ENCODE measurements at regions not wholly inside any gene's neighbourhood (a gene's known extent, or its start where the extent isn't known, plus 50 kb on each side); places are given as distances from the start of the nearest gene placed in this dataset.

DNA sequence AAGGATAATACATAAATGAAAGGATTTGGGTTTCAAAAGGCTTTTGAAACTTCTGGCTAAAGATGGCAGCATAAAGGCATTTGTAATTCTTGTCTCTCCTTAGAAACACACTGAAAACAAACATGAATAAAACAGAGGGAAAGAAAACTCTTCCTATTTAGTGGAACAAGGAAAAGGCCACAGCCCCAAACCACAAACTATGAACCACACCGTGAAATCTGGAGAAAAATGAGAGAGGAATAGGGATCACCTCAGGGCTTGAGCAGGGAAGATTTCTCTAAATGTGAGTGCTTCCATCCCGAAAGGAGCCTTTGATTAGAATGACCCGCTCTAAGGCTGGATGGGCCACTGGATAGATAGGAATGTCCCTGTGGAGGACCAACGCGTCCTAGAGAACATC, 119.6 kb downstream of the SEC61B start:
- Mint-ChIP-seq H3K27me3 (ENCODE audit: low read depth) (no peaks in the 10 kb centered on the region), H3K27ac (no peak overlapping the region), H3K4me1 (ENCODE audit: low read depth) (no peaks in the 10 kb centered on the region), H3K4me3 (no peak overlapping the region), H3K9me3 (peaks cover 0 to 2% of the 10 kb centered on the region in 2 donors), H3K36me3 (ENCODE audit: insufficient read depth in 2 of 2) (no peaks in the 10 kb centered on the region)
- ATAC-seq (replicated peaks in 1 of 2) (no peak), DNase-seq (no peak)

DNA sequence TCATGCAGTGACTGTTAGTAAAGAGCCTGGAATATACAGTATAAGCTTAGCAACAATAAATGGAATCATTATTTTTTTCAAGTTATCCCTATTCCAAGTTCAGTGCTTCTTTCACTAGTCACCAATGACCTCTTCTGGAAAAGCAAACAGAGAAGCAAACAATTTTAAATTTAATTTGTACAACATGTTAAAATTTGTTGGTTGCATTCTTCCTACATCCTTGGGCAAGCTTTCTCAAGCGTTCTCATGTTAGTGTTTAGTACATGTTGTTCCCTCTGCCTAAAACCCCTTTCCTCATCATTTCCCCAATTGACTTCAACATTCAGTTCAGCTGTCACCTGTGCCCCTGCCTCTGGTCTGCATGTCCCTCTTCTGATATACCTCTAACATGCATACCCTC, 123.4 kb downstream of the SEC61B start:
- Mint-ChIP-seq H3K36me3 (ENCODE audit: insufficient read depth in 2 of 2) (no peaks in the 10 kb centered on the region), H3K27me3 (ENCODE audit: low read depth) (no peaks in the 10 kb centered on the region), H3K27ac (no peak overlapping the region), H3K4me1 (ENCODE audit: low read depth) (no peaks in the 10 kb centered on the region), H3K9me3 (no peaks in the 10 kb centered on the region), H3K4me3 (no peak overlapping the region)
- DNase-seq (no peak), ATAC-seq (replicated peaks in 1 of 2) (no peak)

DNA sequence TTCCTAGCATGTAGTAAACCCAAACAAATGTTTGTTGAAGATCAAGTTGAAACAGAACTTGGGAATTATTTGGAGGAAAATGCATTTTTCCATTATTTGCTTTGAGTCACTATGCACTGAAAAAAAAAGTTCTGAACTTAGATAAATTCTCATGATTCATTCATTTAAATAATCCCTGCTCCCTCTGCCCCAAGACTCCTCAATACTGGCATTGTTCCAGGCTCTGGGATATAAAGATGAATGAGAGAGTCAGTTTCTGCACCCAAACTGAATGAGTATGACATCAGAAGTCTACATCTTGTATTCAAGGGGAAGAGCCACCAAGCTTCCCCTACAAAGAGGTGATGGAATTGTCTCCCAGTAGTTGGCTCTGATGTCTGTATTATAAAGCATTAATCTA, 123.9 kb downstream of the SEC61B start:
- DNase-seq (no peak), ATAC-seq (replicated peaks in 1 of 2) (no peak)
- no peak overlapping the region for H3K27ac Mint-ChIP-seq
- no peaks in the 10 kb centered on the region for H3K36me3 Mint-ChIP-seq (ENCODE audit: insufficient read depth in 2 of 2)
- H3K27me3 Mint-ChIP-seq (ENCODE audit: low read depth), result no peaks in the 10 kb centered on the region
- H3K4me3 Mint-ChIP-seq, result no peak overlapping the region
- H3K4me1 Mint-ChIP-seq (ENCODE audit: low read depth), result no peaks in the 10 kb centered on the region
- no peaks in the 10 kb centered on the region for H3K9me3 Mint-ChIP-seq

DNA sequence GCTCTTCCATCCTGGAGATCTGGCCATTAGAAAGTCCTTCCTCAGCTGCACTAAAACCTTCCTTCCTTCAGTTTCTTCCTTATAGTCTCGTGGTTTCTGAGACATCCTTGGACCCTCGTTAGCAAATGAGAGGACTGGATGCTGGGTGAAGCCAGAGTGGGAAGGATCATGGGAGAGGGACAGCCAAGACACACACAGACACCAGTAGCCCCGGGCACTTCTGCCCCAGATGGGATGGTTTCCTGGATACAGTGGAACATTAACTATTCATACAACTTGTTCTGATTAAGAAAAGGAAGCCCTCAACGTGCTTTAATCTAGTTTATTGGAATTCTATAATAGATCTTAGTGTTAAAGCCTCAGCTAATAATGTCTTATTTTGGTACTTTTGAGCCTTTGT, 125.5 kb downstream of the SEC61B start:
- Mint-ChIP-seq H3K9me3 (no peaks in the 10 kb centered on the region), H3K27me3 (ENCODE audit: low read depth) (no peaks in the 10 kb centered on the region), H3K36me3 (ENCODE audit: insufficient read depth in 2 of 2) (no peaks in the 10 kb centered on the region), H3K4me3 (no peak overlapping the region), H3K27ac (no peak overlapping the region), H3K4me1 (ENCODE audit: low read depth) (no peaks in the 10 kb centered on the region)
- DNase-seq (no peak), ATAC-seq (replicated peaks in 1 of 2) (no peak)

DNA sequence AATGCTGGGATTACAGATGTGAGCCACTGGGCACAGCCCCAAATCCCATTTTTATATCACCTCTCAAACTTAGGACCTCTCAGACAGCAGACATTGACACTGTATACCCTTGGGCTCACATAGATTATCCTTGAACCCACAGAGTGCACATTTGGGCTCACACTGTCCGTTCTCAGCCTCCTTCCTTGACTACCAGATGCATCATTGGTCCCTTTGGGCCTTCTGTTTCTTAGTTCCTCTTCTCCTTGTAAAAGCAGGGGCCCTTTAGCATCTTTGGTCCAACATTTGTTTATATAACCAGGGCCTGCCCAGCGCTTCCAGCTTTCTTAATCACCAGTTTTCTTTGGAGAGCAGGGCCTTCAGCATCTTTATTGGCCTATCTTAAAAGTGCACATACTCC, 126.2 kb downstream of the SEC61B start:
- ATAC-seq (replicated peaks in 1 of 2) (no peak), DNase-seq (no peak)
- H3K9me3 Mint-ChIP-seq, result no peaks in the 10 kb centered on the region
- H3K27me3 Mint-ChIP-seq (ENCODE audit: low read depth), result no peaks in the 10 kb centered on the region
- no peaks in the 10 kb centered on the region for H3K4me1 Mint-ChIP-seq (ENCODE audit: low read depth)
- H3K36me3 Mint-ChIP-seq (ENCODE audit: insufficient read depth in 2 of 2), result no peaks in the 10 kb centered on the region
- H3K27ac Mint-ChIP-seq, result no peak overlapping the region
- H3K4me3 Mint-ChIP-seq, result no peak overlapping the region

DNA sequence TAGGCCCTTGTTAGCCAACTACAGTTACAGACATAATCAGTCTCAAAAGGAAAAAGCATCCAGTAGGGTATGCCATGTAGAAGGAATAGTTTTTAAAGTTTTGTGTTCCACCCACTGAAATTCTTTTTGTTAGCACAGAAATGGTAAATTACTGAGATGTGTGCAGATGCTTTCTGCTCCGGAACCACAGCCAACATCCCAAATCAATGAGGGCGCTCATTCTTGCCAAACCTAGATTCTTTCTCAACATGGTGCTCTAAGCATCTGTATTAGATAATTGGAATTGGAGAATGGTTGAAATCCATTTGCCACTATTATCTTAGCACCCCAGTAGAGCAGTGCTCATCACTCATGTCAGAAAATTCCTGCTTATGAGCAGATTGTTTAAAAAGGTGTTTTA, 127.8 kb downstream of the SEC61B start:
- DNase-seq (no peak), ATAC-seq (replicated peaks in 1 of 2) (no peak)
- no peak overlapping the region for H3K4me3 Mint-ChIP-seq
- H3K27ac Mint-ChIP-seq, result no peak overlapping the region
- H3K9me3 Mint-ChIP-seq, result no peaks in the 10 kb centered on the region
- H3K27me3 Mint-ChIP-seq (ENCODE audit: low read depth), result no peaks in the 10 kb centered on the region
- no peaks in the 10 kb centered on the region for H3K4me1 Mint-ChIP-seq (ENCODE audit: low read depth)
- H3K36me3 Mint-ChIP-seq (ENCODE audit: insufficient read depth in 2 of 2), result no peaks in the 10 kb centered on the region

DNA sequence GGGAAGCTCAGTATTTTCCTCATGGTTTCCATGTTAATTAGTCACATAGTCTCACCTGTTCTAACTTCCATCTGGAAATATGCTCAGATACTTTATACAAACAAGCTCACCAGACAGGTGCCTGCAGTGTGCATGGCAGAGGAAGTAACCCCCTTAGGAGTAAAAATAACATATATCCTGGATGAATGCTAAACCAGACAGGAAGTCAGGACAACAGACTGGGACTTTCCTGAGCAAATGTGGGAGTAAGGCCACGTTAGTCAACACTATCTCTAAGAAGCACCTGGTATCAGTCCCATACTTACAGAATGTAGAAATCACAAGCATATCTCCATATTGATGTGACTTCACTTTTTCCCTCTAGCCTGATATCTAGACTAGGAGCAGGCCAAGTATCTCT, 128.4 kb downstream of the SEC61B start:
- DNase-seq (no peak), ATAC-seq (replicated peaks in 1 of 2) (no peak)
- Mint-ChIP-seq H3K4me1 (ENCODE audit: low read depth) (no peaks in the 10 kb centered on the region), H3K4me3 (no peak overlapping the region), H3K27me3 (ENCODE audit: low read depth) (peaks cover 3% of the 10 kb centered on the region), H3K27ac (no peak overlapping the region), H3K36me3 (ENCODE audit: insufficient read depth in 2 of 2) (no peaks in the 10 kb centered on the region), H3K9me3 (no peaks in the 10 kb centered on the region)

DNA sequence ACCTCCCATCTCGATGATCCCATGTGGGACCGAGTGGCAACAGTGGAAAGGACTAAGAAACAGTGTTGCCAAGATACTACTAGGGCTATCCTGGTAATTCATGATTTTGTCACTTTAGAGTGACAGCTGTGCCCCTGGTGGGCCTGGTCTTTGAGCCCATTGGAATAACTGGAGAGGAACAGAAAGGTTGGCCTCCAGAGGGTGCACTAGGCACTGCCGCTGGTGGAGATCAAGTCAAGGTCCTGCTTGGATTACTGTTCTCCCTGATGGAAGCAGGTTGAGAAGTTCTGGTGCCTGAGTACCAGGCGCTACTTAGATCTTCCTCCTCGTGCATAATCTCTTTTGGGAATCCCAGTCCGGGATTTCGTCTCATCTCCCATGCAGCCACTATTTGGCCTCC, 129.6 kb downstream of the SEC61B start:
- no peaks in the 10 kb centered on the region for H3K9me3 Mint-ChIP-seq
- DNase-seq (no peak), ATAC-seq (replicated peaks in 1 of 2) (no peak)
- H3K27ac Mint-ChIP-seq, result no peak overlapping the region
- H3K36me3 Mint-ChIP-seq (ENCODE audit: insufficient read depth in 2 of 2), result no peaks in the 10 kb centered on the region
- H3K4me3 Mint-ChIP-seq, result no peak overlapping the region
- peaks cover 7% of the 10 kb centered on the region for H3K27me3 Mint-ChIP-seq (ENCODE audit: low read depth)
- H3K4me1 Mint-ChIP-seq (ENCODE audit: low read depth), result no peaks in the 10 kb centered on the region

DNA sequence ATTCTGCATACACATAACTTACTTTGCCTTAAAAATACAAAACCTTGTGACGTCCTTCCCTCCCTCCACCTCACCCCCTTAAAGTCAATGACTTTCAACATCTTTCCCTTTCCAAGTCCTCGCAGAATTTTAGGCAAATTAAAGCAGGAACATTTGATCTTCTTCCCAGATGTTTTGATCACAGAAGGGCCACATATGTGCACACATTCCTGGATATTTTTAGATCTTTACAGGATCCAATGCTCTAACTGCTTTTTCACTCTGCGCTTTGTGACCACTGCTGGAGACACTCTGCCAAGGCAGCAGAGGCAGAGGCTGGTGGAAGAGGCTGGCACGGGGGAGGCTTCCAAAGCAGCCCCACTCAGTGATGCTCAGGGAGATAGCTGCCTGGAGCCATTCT, 130.7 kb downstream of the SEC61B start:
- no peak for DNase-seq
- no peak for ATAC-seq (replicated peaks in 1 of 2)

DNA sequence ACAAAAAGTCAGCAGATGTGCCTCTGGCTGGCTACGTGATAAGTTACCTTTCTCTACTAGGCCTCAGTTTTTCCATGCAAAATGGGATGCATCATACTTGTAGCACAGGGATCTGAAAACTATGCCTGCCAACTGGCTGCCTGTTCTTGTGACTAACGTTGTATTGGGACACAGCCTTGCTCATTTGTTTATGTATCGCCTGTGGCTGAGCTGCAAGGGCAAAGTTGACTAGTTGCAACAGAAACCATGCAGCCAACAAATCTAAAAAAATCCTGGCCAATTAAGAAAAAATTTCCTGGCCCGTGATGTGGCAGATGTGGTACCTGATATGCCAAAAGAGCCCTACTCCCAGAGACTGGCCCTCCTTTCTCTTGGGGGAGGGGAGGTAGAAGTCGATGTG, 131.3 kb downstream of the SEC61B start:
- Mint-ChIP-seq H3K4me1 (ENCODE audit: low read depth) (no peaks in the 10 kb centered on the region), H3K36me3 (ENCODE audit: insufficient read depth in 2 of 2) (no peaks in the 10 kb centered on the region), H3K9me3 (no peaks in the 10 kb centered on the region), H3K27me3 (ENCODE audit: low read depth) (peaks cover 10% of the 10 kb centered on the region), H3K4me3 (no peak overlapping the region), H3K27ac (no peak overlapping the region)
- ATAC-seq (replicated peaks in 1 of 2) (no peak), DNase-seq (no peak)

More for the DNA sequence above, 130.7 kb downstream of the SEC61B start:
- no peaks in the 10 kb centered on the region for H3K9me3 Mint-ChIP-seq
- H3K27ac Mint-ChIP-seq, result no peak overlapping the region
- H3K4me1 Mint-ChIP-seq (ENCODE audit: low read depth), result no peaks in the 10 kb centered on the region
- H3K36me3 Mint-ChIP-seq (ENCODE audit: insufficient read depth in 2 of 2), result no peaks in the 10 kb centered on the region
- H3K27me3 Mint-ChIP-seq (ENCODE audit: low read depth), result peaks cover 7% of the 10 kb centered on the region
- no peak overlapping the region for H3K4me3 Mint-ChIP-seq

DNA sequence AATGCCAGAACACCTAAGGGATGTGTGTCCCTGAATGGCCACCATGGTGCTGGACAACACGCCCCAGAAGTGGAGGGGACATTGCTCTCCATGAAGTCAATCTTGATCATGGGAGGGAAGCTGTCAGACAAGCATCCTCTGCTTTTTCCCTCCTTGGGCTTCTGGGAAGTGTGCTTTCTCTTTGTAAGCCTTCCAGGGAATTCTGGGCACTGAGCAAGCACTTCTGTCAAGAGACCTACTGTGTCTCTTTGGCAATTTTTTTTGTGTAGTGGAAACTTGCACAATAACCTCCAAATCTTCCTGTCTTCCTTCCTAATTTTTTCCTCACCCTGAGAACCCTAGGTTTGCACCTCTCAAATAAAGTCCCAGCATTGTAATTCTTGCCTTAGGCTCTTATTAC, 132.0 kb downstream of the SEC61B start:
- no peak overlapping the region for H3K27ac Mint-ChIP-seq
- H3K36me3 Mint-ChIP-seq (ENCODE audit: insufficient read depth in 2 of 2), result no peaks in the 10 kb centered on the region
- peaks cover 13% of the 10 kb centered on the region for H3K27me3 Mint-ChIP-seq (ENCODE audit: low read depth)
- DNase-seq (no peak), ATAC-seq (replicated peaks in 1 of 2) (no peak)
- no peak overlapping the region for H3K4me3 Mint-ChIP-seq
- no peaks in the 10 kb centered on the region for H3K4me1 Mint-ChIP-seq (ENCODE audit: low read depth)
- no peaks in the 10 kb centered on the region for H3K9me3 Mint-ChIP-seq

DNA sequence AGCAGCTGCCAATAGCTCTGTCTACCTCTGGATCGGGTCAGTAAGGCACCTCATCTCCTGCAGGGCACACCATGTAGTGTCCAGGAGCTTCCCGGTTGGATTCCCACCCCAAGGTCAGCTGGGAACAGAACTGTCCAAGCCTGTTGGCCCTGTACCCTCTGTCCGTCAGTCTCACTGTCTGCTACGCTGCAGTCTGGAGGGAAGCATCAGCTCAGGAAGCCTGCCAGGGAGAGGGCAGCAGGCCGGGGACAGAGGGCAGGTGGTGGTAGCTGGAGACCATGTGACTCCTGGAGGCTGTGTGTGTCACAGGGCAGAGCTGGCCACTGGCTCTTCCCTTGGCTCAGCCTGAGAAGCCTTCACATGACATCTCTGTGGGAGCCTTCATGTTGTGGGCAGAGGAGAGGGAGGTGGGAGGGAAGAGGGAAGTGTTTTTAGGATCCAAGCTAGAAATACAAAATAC, 134.5 kb downstream of the SEC61B start:
- ATAC-seq (replicated peaks in 1 of 2) (no peak), DNase-seq (no peak)
- H3K36me3 Mint-ChIP-seq (ENCODE audit: insufficient read depth in 2 of 2), result no peaks in the 10 kb centered on the region
- H3K4me1 Mint-ChIP-seq (ENCODE audit: low read depth), result no peaks in the 10 kb centered on the region
- no peaks in the 10 kb centered on the region for H3K9me3 Mint-ChIP-seq
- peaks cover 33% of the 10 kb centered on the region for H3K27me3 Mint-ChIP-seq (ENCODE audit: low read depth)
- no peak overlapping the region for H3K27ac Mint-ChIP-seq
- H3K4me3 Mint-ChIP-seq, result no peak overlapping the region

DNA sequence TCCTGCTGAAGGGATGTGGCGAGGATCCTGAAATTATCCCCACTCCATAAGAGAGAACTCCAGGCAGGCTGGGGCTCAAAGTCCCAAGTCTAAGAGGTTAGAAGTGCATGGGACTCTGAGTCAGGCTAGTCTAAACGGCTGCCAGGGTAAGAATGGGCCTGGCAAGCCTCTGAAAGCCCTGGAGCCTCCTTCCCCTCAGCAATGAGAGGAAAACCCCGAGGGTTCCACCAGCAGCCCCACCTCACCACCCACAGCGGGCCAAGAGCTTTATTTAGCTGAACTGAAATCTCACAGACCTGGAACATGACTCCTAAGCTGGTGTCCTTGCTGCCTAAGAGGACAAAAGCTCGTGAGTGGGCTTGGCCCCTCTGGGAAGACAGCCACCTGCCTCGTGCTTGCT, 135.5 kb downstream of the SEC61B start:
- no peaks in the 10 kb centered on the region for H3K9me3 Mint-ChIP-seq
- no peaks in the 10 kb centered on the region for H3K36me3 Mint-ChIP-seq (ENCODE audit: insufficient read depth in 2 of 2)
- H3K27ac Mint-ChIP-seq, result no peak overlapping the region
- DNase-seq (no peak), ATAC-seq (replicated peaks in 1 of 2) (no peak)
- H3K4me3 Mint-ChIP-seq, result no peak overlapping the region
- no peaks in the 10 kb centered on the region for H3K4me1 Mint-ChIP-seq (ENCODE audit: low read depth)
- H3K27me3 Mint-ChIP-seq (ENCODE audit: low read depth), result peaks cover 39% of the 10 kb centered on the region

DNA sequence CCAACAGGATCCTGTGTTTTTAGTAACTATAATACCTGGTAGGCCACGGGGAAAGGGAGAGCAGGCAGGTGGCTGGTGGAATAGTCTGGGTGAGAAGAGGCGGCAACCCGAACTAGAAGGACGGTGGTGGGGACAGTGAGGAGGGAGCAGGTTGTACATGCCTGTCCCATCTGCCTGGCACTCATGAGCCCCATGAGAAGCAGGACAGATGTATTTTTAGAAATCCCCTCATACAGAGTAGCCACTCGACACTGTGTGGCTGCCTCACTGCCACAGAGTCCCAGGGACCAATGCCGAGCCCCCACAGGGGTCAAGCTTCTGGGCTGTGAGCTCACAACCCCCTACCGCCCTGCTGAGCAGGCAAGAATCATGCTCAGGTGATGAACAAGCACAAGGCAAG, 136.6 kb downstream of the SEC61B start:
- DNase-seq, result no peak
- H3K9me3 Mint-ChIP-seq, result no peaks in the 10 kb centered on the region
- H3K4me3 Mint-ChIP-seq, result no peak overlapping the region
- peaks cover 50% of the 10 kb centered on the region for H3K27me3 Mint-ChIP-seq (ENCODE audit: low read depth)
- no peak overlapping the region for H3K27ac Mint-ChIP-seq
- H3K36me3 Mint-ChIP-seq (ENCODE audit: insufficient read depth in 2 of 2), result no peaks in the 10 kb centered on the region
- no peak for ATAC-seq (replicated peaks in 1 of 2)
- no peaks in the 10 kb centered on the region for H3K4me1 Mint-ChIP-seq (ENCODE audit: low read depth)

DNA sequence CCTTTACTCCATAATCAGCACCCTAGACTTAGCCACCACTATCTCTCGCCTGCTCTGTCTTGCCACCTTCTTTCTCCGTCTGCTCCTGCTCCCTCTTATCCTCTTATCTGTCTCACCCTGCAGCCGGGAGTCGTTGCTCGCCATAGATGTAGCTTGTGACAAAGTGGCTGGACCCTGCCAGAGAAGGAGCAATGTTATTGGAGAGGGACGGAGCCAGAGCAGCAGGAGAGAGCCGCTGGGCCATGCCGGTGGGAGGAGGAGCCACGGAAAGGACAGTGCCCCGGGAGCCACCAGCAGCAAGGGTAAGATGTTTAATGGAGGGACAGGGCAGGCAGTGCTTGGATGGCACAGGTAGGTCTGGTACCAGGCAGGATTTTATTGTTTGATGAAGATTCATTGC, 137.3 kb downstream of the SEC61B start:
- Mint-ChIP-seq H3K4me1 (ENCODE audit: low read depth) (no peaks in the 10 kb centered on the region), H3K9me3 (no peaks in the 10 kb centered on the region), H3K27ac (no peak overlapping the region), H3K36me3 (ENCODE audit: insufficient read depth in 2 of 2) (no peaks in the 10 kb centered on the region), H3K27me3 (ENCODE audit: low read depth) (peaks cover 54% of the 10 kb centered on the region), H3K4me3 (no peak overlapping the region)
- DNase-seq (no peak), ATAC-seq (replicated peaks in 1 of 2) (no peak)

Data from activated T-cell treated with anti-CD3 and anti-CD28 coated beads, Interleukin-2, amount 50 U/mL, for 72 hours (primary cell).